ENCODE measurements at regions not wholly inside any gene's neighbourhood (a gene's known extent, or its start where the extent isn't known, plus 50 kb on each side); places are given as distances from the start of the nearest gene placed in this dataset.

GRCh38 chr15:87549860-87550259 is 706.7 kb downstream of the NTRK3 start:
- TF ChIP-seq POLR2A (IDR thresholded peaks at IDR 0.05) (no peak), CTCF (IDR thresholded peaks at IDR 0.05 in 8 of 11, conservative IDR thresholded peaks at IDR 0.05 in 3 of 11) (no peak), POLR2AphosphoS5 (IDR thresholded peaks at IDR 0.05) (no peak)
